Stomach (tissue), 8 donors: ENCODE measurements at regions not wholly inside any gene's neighbourhood (a gene's known extent, or its start where the extent isn't known, plus 50 kb on each side); places are given as distances from the start of the nearest gene placed in this dataset.

Experiments used
- DNase-seq, 2 donors: peaks; one replicate each; pipeline versions ENCODE4 v3.0.0 to v3.0.0-alpha.2; 2013 to 2019
- H3K27ac ChIP-seq, 5 donors: fragments of 200-600 bp in 4 of 5; sonication (generic) in 4 of 5; one replicate each; pipeline ENCODE4 v1.5.1; 2013 to 2019; ENCODE audit warnings: mild to moderate bottlenecking in 1 of 5, moderate library complexity in 1 of 5
- H3K27me3 ChIP-seq, 3 donors: fragments of 200-600 bp; sonication (generic); one replicate each; pipeline ENCODE4 v1.5.1; 2017 to 2019; ENCODE audit warnings: mixed run types in 1 of 3
- H3K36me3 ChIP-seq, 4 donors: fragments of 200-600 bp; sonication (generic); 1 replicate in 3 of 4; 2 replicates in 1 of 4; pipeline ENCODE4 v1.5.1; 2016 to 2019
- H3K4me1 ChIP-seq, 4 donors: fragments of 200-600 bp; sonication (generic); one replicate each; pipeline ENCODE4 v1.5.1; 2016 to 2019
- H3K4me3 ChIP-seq, 4 donors: fragments of 200-600 bp; sonication (generic) in 3 of 4; one replicate each; pipeline ENCODE4 v1.5.1; 2016 to 2019; ENCODE audit warnings: mild to moderate bottlenecking in 1 of 4
- H3K9me3 ChIP-seq, 4 donors: fragments of 200-600 bp; sonication (generic); one replicate each; pipeline ENCODE4 v1.5.1; 2016 to 2019
- EP300 ChIP-seq: sonication (generic); formaldehyde crosslinking; IDR thresholded peaks from one replicate; pipeline ENCODE4 v1.6.1; 2017; ENCODE audit warnings: antibody characterized with exemption
- POLR2A ChIP-seq, 4 donors: fragments of 450-650 bp; IDR thresholded peaks; one replicate each; pipeline ENCODE4 v1.6.1; 2016; ENCODE audit warnings: antibody characterized with exemption in 4 of 4, control low read depth in 2 of 4, mild to moderate bottlenecking in 1 of 4, moderate library complexity in 1 of 4
- POLR2AphosphoS5 ChIP-seq, 3 donors: sonication (generic); formaldehyde crosslinking; IDR thresholded peaks; one replicate each; pipeline ENCODE4 v1.6.1; 2016; ENCODE audit warnings: antibody characterized with exemption in 3 of 3
- WGBS, 5 donors: extraction: QIAGEN DNeasy Blood & Tissue Kit in 3 of 5; methylation state at CpG; one replicate each; pipeline versions ENCODE4 v1.1.5 to v1.1.7; 2013 to 2018; 5-methylcytosine and 5-hydroxymethylcytosine counted together
- intact Hi-C: fragments of 100-400 bp; cut with DNase I; formaldehyde crosslinking; loops from one replicate; pipeline ENCODE4 v1.15.1; 2023; ENCODE audit warnings: low total_unique reads
- TF ChIP-seq, protein P1 (sequence below), 7 experiments: fragments of 450-650 bp in 4 of 7; fragments of 200-600 bp in 3 of 7; sonication (generic) in 3 of 7; IDR thresholded peaks; one replicate each; pipeline ENCODE4 v1.5.1; 2016 to 2019; ENCODE audit warnings: antibody characterized with exemption in 7 of 7, control low read depth in 2 of 7, mild to moderate bottlenecking in 1 of 7
- donor health status: healthy with polysubstance abuse.
- donor health status: Bipolar disorder and iron deficiency.
- donor health status: healthy.

DNA sequence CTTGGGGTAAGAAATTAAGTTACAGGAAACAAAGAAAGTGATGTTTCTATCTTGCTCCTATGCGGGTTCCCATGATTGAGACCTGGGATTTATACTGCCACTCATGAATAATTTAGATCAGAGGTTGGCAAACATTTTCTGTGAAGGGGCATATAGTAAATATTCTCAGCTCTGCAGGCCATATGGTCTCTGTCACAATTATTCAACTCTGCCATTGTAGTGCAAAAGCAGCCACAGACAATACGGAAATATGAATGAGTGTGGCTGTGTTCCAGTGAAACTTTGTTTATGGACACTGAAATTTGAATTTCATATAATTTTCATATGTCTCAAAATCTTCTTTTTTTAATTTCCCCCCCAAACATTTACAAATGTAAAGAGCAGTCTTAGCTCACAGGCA lies 127.2 kb downstream of the FOXD2 start:
- peaks cover 0 to 14% (median 0%) of the 10 kb centered on the region in 3 donors for H3K27me3 ChIP-seq
- H3K9me3 ChIP-seq = no peaks in the 10 kb centered on the region
- peaks cover 0 to 17% (median 14%) of the 10 kb centered on the region in 4 donors for H3K4me1 ChIP-seq
- TF ChIP-seq EP300 (no peak), POLR2A (IDR thresholded peaks at IDR 0.05) (no peak), POLR2AphosphoS5 (IDR thresholded peaks at IDR 0.05) (no peak)
- TF ChIP-seq, protein P1, sequence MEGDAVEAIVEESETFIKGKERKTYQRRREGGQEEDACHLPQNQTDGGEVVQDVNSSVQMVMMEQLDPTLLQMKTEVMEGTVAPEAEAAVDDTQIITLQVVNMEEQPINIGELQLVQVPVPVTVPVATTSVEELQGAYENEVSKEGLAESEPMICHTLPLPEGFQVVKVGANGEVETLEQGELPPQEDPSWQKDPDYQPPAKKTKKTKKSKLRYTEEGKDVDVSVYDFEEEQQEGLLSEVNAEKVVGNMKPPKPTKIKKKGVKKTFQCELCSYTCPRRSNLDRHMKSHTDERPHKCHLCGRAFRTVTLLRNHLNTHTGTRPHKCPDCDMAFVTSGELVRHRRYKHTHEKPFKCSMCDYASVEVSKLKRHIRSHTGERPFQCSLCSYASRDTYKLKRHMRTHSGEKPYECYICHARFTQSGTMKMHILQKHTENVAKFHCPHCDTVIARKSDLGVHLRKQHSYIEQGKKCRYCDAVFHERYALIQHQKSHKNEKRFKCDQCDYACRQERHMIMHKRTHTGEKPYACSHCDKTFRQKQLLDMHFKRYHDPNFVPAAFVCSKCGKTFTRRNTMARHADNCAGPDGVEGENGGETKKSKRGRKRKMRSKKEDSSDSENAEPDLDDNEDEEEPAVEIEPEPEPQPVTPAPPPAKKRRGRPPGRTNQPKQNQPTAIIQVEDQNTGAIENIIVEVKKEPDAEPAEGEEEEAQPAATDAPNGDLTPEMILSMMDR (IDR thresholded peaks at IDR 0.05) = no peak
- H3K27ac ChIP-seq = no peak overlapping the region
- WGBS, 5 donors = 84 to 98% (median 95%) methylated on average over 2 of the region's 2 CpGs
- H3K4me3 ChIP-seq = no peak overlapping the region
- intact Hi-C loops = no loop called here
- no peak for DNase-seq
- no peaks in the 10 kb centered on the region for H3K36me3 ChIP-seq

DNA sequence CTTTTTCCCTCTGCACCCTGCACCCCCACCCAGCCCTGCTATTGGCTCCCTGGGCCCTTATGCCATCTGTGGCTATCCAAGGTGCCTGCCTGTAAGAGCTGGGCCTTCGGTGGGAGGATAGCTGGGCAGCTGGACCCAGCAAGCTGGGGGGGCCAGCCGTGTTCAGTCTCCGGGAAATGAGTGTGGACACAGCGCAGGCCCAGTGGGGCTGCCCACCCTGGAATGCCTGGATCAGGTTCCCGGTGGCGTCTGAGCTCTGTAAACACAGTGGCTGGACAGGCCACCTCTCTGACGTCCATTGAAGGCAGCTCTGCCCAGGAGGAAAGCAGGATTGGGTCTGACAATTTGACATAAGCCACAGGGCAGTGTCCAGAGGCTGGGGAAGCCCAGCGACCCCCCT lies 127.8 kb downstream of the FOXD2 start:
- WGBS, 5 donors = 71 to 83% (median 76%) methylated on average over 8 of the region's 8 CpGs
- Histone ChIP-seq H3K9me3 (no peaks in the 10 kb centered on the region), H3K27me3 (peaks cover 0 to 14% (median 0%) of the 10 kb centered on the region in 3 donors), H3K4me1 (peaks cover 0 to 15% (median 13%) of the 10 kb centered on the region in 4 donors), H3K27ac (no peak overlapping the region), H3K36me3 (no peaks in the 10 kb centered on the region), H3K4me3 (no peak overlapping the region)
- intact Hi-C loops = no loop called here
- no peak for DNase-seq
- no peak for TF ChIP-seq POLR2A (IDR thresholded peaks at IDR 0.05)
- no peak for TF ChIP-seq POLR2AphosphoS5 (IDR thresholded peaks at IDR 0.05)
- TF ChIP-seq, protein P1 (IDR thresholded peaks at IDR 0.05) = no peak
- no peak for TF ChIP-seq EP300

DNA sequence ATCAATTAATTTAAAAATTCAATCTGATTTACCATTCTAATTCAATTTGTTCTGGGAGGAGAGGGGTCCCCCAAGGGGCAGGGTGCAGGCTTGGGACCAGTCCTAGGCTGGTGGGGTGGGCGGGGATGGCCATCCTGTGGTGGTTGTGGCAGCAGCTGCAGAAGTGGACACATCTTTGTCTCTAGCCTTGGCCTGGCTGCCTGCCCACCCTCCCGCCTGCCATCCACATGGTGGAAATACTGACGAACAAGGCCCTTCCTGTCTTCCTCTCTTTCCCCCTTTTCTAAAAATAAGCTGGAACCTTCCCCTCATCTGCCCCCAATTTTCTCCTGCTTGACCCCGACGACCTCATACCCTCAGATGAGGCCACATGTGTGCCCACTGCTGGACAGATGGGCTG lies 130.9 kb downstream of the FOXD2 start:
- peaks cover 0 to 14% (median 11%) of the 10 kb centered on the region in 4 donors for H3K4me1 ChIP-seq
- intact Hi-C loops = no loop called here
- WGBS, 5 donors = 51 to 70% (median 63%) methylated on average over 5 of the region's 5 CpGs

DNA sequence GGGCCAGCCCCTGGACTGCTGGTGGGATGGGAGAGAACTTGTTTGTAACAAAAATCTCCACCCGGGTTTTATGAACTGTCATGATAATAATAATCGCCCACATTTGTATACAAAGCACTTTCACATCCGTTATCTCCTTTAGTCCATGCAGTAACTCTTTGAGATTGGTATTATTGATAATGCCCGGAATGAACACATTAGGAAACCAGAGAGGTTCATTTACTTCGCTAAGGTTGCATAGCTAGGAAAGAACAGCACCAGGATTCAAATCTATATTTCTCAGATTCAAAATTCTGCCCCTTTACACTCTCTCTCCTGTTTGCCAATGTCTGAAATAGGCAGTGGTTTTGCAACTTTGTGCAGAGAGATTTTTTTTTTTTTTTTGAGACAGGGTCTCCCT lies 131.4 kb downstream of the FOXD2 start:
- peak overlapping the region in 3 of 5 donors; percentile 39 to 52 (median 42) for H3K27ac ChIP-seq
- no peak for DNase-seq
- intact Hi-C loops = no loop called here
- H3K9me3 ChIP-seq = no peaks in the 10 kb centered on the region
- H3K4me3 ChIP-seq = no peak overlapping the region
- peaks cover 0 to 27% (median 0%) of the 10 kb centered on the region in 3 donors for H3K27me3 ChIP-seq
- H3K36me3 ChIP-seq = no peaks in the 10 kb centered on the region
- peaks cover 0 to 14% (median 11%) of the 10 kb centered on the region in 4 donors for H3K4me1 ChIP-seq
- 64 to 76% (median 69%) methylated on average over 5 of the region's 5 CpGs for WGBS, 5 donors
- TF ChIP-seq, protein P1 (IDR thresholded peaks at IDR 0.05) = no peak
- TF ChIP-seq EP300 = no peak
- TF ChIP-seq POLR2AphosphoS5 (IDR thresholded peaks at IDR 0.05) = no peak
- TF ChIP-seq POLR2A (IDR thresholded peaks at IDR 0.05) = no peak

More for the DNA sequence above, 130.9 kb downstream of the FOXD2 start:
- peaks cover 0 to 25% (median 0%) of the 10 kb centered on the region in 3 donors for H3K27me3 ChIP-seq
- no peaks in the 10 kb centered on the region for H3K36me3 ChIP-seq
- no peaks in the 10 kb centered on the region for H3K9me3 ChIP-seq
- peak in 1 of 2 donors; percentile 72 for DNase-seq
- TF ChIP-seq EP300 (no peak), POLR2A (IDR thresholded peaks at IDR 0.05) (no peak), POLR2AphosphoS5 (IDR thresholded peaks at IDR 0.05) (no peak)
- TF ChIP-seq, protein P1 (IDR thresholded peaks at IDR 0.05) = no peak
- H3K4me3 ChIP-seq = no peak overlapping the region
- H3K27ac ChIP-seq = no peak overlapping the region
